ENCODE measurements at regions not wholly inside any gene's neighbourhood (a gene's known extent, or its start where the extent isn't known, plus 50 kb on each side); places are given as distances from the start of the nearest gene placed in this dataset.

DNA sequence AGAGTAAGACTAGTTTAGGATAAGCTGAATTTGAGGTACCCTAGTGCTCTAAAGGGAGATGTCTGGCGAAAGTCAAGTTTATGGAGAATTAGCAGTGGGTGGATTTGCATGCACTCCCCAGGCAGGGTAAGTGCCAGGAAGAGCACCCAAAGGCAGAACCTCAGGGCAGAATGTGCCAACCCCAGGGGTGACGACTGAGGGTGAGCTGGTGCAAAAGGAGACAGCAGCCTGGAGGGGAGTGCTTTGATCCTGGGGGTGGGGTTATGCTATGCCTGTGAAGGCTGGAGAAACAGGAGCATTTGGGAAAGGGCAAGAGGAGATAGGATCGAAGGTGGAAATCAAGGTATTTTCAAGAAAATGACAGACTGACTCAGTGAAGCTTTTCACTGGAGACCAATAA is 208.5 kb upstream of the PDE10A start:
- TF ChIP-seq, protein P1, sequence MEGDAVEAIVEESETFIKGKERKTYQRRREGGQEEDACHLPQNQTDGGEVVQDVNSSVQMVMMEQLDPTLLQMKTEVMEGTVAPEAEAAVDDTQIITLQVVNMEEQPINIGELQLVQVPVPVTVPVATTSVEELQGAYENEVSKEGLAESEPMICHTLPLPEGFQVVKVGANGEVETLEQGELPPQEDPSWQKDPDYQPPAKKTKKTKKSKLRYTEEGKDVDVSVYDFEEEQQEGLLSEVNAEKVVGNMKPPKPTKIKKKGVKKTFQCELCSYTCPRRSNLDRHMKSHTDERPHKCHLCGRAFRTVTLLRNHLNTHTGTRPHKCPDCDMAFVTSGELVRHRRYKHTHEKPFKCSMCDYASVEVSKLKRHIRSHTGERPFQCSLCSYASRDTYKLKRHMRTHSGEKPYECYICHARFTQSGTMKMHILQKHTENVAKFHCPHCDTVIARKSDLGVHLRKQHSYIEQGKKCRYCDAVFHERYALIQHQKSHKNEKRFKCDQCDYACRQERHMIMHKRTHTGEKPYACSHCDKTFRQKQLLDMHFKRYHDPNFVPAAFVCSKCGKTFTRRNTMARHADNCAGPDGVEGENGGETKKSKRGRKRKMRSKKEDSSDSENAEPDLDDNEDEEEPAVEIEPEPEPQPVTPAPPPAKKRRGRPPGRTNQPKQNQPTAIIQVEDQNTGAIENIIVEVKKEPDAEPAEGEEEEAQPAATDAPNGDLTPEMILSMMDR (IDR thresholded peaks at IDR 0.05; ENCODE audit: low read depth, low read length), result no peak
- in situ Hi-C loops (cut with HindIII; ENCODE audit: low sequenced_read_pairs), result no loop called here
- no peak overlapping the region for H3K4me3 ChIP-seq (ENCODE audit: low read depth, low read length)
- DNase-seq (ENCODE audit: low read depth, low spot score), result no peak

DNA sequence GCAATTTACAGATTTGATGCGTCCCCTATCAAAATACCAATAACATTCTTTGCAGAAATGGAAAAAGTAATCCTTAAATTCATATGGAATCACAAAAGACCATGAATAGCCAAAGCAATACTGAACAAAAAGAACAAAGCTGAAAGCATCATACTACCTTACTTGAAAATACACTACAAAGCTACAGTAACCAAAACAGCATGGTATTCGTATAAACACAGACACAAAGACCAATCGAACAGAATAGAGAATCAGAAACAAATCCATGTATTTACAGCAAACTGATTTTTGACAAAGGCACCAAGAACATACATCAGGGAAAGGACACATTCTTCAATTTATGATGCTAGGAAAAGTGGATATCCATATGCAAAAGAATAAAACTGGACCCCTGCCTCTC is 206.5 kb upstream of the PDE10A start:
- TF ChIP-seq, protein P1 (IDR thresholded peaks at IDR 0.05; ENCODE audit: low read depth, low read length), result no peak
- H3K4me3 ChIP-seq (ENCODE audit: low read depth, low read length), result no peak overlapping the region
- in situ Hi-C loops (cut with HindIII; ENCODE audit: low sequenced_read_pairs), result no loop called here
- DNase-seq (ENCODE audit: low read depth, low spot score), result no peak

DNA sequence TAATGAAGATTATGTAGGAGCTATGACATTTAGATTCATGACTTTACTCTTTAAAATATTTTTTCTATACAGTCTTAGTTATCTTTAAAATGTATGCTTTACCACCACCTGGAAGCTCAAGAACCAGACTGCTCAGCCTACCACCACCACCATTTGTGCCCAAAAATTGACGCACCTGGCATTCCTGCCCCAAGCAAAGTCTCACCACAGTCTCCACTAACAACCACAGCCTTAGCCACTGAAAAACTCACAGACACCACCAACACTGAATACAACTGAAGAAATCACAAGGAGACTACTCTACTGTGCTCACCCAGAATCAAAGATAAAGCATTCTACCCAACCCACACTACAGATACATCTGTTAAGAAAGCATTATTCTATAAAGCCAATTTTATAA is 201.9 kb upstream of the PDE10A start:
- no peak overlapping the region for H3K4me3 ChIP-seq (ENCODE audit: low read depth, low read length)
- TF ChIP-seq, protein P1 (IDR thresholded peaks at IDR 0.05; ENCODE audit: low read depth, low read length), result no peak
- in situ Hi-C loops (cut with HindIII; ENCODE audit: low sequenced_read_pairs), result no loop called here
- no peak for DNase-seq (ENCODE audit: low read depth, low spot score)

DNA sequence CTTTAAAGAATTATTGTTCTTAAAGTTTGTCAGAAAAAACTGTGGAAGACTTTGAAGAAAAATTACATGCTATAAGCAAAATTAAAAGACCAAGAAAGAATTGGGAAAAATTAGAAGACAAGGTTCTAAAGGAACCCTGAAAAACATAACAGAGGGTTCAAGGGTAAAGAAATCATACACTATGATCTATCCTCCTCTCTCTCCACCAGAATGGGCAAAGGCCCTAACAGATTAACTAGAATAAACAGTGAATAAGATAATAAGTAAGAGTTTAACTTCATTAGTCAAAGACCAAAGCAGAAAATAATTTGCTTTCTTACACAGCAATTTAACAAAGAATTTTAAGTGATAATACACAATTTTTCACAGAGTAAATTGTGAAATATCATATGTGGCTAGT is 201.2 kb upstream of the PDE10A start:
- no peak overlapping the region for H3K4me3 ChIP-seq (ENCODE audit: low read depth, low read length)
- DNase-seq (ENCODE audit: low read depth, low spot score), result no peak
- TF ChIP-seq, protein P1 (IDR thresholded peaks at IDR 0.05; ENCODE audit: low read depth, low read length), result no peak
- in situ Hi-C loops (cut with HindIII; ENCODE audit: low sequenced_read_pairs), result no loop called here

DNA sequence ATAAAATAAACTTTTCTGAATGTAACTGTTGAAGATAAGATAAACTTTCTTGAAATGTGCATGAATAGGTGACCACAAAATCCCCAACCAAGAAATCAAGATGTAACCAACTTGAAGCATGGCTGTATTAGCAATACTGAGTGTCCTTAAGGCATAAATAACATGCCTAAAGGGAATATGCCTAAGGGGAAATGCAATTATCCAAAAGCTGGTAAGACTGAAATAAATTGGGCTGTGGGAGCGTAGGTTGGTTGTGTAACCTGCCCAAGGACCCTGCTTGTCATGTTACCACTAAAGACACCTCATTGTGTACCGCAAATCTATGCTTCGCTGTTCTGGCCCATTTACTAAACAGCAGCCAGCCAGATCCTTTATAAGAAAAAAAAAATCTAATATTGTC is 200.8 kb upstream of the PDE10A start:
- no peak for DNase-seq (ENCODE audit: low read depth, low spot score)
- TF ChIP-seq, protein P1 (IDR thresholded peaks at IDR 0.05; ENCODE audit: low read depth, low read length), result no peak
- in situ Hi-C loops (cut with HindIII; ENCODE audit: low sequenced_read_pairs), result no loop called here
- no peak overlapping the region for H3K4me3 ChIP-seq (ENCODE audit: low read depth, low read length)

DNA sequence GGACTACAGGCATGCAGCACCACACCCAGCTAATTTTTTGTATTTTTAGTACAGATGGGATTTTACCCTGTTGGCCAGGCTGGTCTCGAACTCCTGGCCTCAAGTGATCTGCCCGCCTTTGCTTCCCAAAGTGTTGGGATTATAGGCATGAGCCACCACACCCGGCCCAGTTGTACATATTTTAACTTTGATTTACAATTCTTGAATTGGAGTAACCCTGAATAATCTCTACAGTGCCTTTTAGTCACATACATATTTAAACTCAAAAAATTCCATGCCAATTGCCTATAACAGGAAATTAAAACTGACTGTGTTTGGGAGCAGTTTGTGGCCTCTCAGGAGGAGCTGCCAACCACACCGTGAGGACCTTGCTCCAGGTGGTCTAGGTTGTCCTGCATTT is 199.8 kb upstream of the PDE10A start:
- TF ChIP-seq, protein P1 (IDR thresholded peaks at IDR 0.05; ENCODE audit: low read depth, low read length), result no peak
- no peak overlapping the region for H3K4me3 ChIP-seq (ENCODE audit: low read depth, low read length)
- in situ Hi-C loops (cut with HindIII; ENCODE audit: low sequenced_read_pairs), result no loop called here
- DNase-seq (ENCODE audit: low read depth, low spot score), result no peak

DNA sequence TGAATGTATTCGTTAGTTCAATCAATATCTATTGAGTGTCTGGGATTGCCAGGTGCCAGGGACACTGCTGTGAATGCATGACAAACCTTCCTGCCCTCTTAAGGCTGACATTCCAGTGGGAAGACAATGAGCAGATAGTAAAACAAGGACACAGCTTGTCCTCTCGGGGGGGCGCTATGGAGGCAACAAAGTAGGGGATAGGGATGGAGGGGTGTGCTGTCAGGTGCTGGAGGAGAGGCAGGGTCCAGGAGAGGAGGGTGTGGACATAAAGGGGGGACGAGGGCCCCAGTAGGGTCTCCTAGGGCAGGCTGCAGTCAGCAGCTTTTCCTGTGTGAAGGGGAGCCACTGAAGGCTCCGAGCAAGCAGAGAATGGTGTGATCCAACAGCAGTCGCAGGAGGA is 198.2 kb upstream of the PDE10A start:
- TF ChIP-seq, protein P1 (IDR thresholded peaks at IDR 0.05; ENCODE audit: low read depth, low read length), result no peak
- H3K4me3 ChIP-seq (ENCODE audit: low read depth, low read length), result no peak overlapping the region
- DNase-seq (ENCODE audit: low read depth, low spot score), result no peak
- in situ Hi-C loops (cut with HindIII; ENCODE audit: low sequenced_read_pairs), result no loop called here
